HepG2 (cell line): ENCODE measurements at regions not wholly inside any gene's neighbourhood (a gene's known extent, or its start where the extent isn't known, plus 50 kb on each side); places are given as distances from the start of the nearest gene placed in this dataset.

Experiments
- ATAC-seq: fragments of 200-7000 bp; cut with Tn5 transposase; 3 replicates; pipeline ENCODE4 v1.9.1; 2020; ENCODE audit warnings: mild to moderate bottlenecking, moderate library complexity
- BruUV-seq: library from RNA; stranded (reverse); fragments of 400-500 nt; replicated peaks from 2 replicates; lab custom pipeline; 2021; lab: Mats Ljungman, UMichigan
- CTCF ChIA-PET: fragments of 300-600 bp; formaldehyde crosslinking; extraction: SDS; loops from one replicate; lab custom pipeline; 2021; ENCODE audit warnings: low total read pairs, inconsistent platforms, low intra/inter-chr PET ratio; lab: Yijun Ruan, JAX
- POLR2A ChIA-PET: fragments of 350-600 bp; sonication (Branson Sonifier 250); formaldehyde crosslinking; loops from one replicate; lab custom pipeline; 2020; ENCODE audit warnings: antibody characterized with exemption, inconsistent platforms; lab: Yijun Ruan, JAX
- DNase-seq: peaks from one replicate; pipeline ENCODE4 v3.0.0-alpha.2; 2015; ENCODE audit warnings: low spot score
- FAIRE-seq: peaks from 3 replicates; lab custom pipeline; 2011; peaks lifted over from hg19 to GRCh38; lab: Jason Lieb, UNC
- H2AFZ ChIP-seq: one replicate; pipeline ENCODE4 v1.6.1; 2011; ENCODE audit warnings: low read length, inconsistent platforms
- H3K27ac ChIP-seq: fragments of 300-600 bp; 3 replicates; pipeline ENCODE4 v1.8.0; 2011; ENCODE audit warnings: mixed run types, mild to moderate bottlenecking, mixed read lengths, low read length, inconsistent platforms; ENCODE audit not compliant: insufficient read depth; ENCODE audit errors: extremely low read length
- H3K27me3 ChIP-seq, 2 experiments: fragments of 200-600 bp in 1 of 2; 2 replicates in 1 of 2; 3 replicates in 1 of 2; pipeline versions ENCODE4 v1.6.0 to v1.8.0; 2011; ENCODE audit warnings: low read length in 2 of 2, mild to moderate bottlenecking in 2 of 2, moderate library complexity in 2 of 2, inconsistent platforms in 1 of 2; ENCODE audit not compliant: insufficient read depth in 2 of 2, control insufficient read depth in 1 of 2
- H3K36me3 ChIP-seq, 2 experiments: fragments of 200-600 bp in 1 of 2; replicated peaks in 1 of 2; 2 replicates in 1 of 2; 3 replicates in 1 of 2; pipeline versions ENCODE4 v1.5.1 to v1.8.0; 2011; ENCODE audit warnings: low read length in 2 of 2, inconsistent platforms in 1 of 2; ENCODE audit not compliant: insufficient read depth in 2 of 2, control insufficient read depth in 1 of 2
- H3K4me1 ChIP-seq: 2 replicates; pipeline ENCODE4 v1.5.1; 2012; ENCODE audit warnings: low read length, inconsistent platforms; ENCODE audit not compliant: insufficient read depth
- H3K4me2 ChIP-seq: 2 replicates; pipeline ENCODE4 v1.6.0; 2011; ENCODE audit warnings: low read depth, low read length, inconsistent platforms
- H3K4me3 ChIP-seq, 3 experiments: fragments of 200-600 bp in 1 of 3; sonication (generic), shearing (Covaris generic) in 1 of 3; replicated peaks in 1 of 3; 2 replicates each; pipeline ENCODE4 v1.5.1; 2011 to 2016; ENCODE audit warnings: low read length in 3 of 3, inconsistent platforms in 2 of 3, low read depth in 2 of 3, mild to moderate bottlenecking in 2 of 3, control low read depth in 1 of 3, mixed read lengths in 1 of 3; ENCODE audit not compliant: insufficient read depth in 1 of 3
- H3K79me2 ChIP-seq: one replicate; pipeline ENCODE4 v1.6.1; 2011; ENCODE audit warnings: low read length, inconsistent platforms; ENCODE audit not compliant: insufficient read depth
- H3K9ac ChIP-seq: 2 replicates; pipeline ENCODE4 v1.6.0; 2011; ENCODE audit warnings: mild to moderate bottlenecking, low read depth, low read length, inconsistent platforms; ENCODE audit not compliant: insufficient read depth
- H3K9me3 ChIP-seq: 2 replicates; pipeline ENCODE4 v1.5.1; 2012; ENCODE audit warnings: mild to moderate bottlenecking, low read length
- H4K20me1 ChIP-seq: 2 replicates; pipeline ENCODE4 v1.6.0; 2011; ENCODE audit warnings: inconsistent platforms, mild to moderate bottlenecking, low read length, moderate library complexity; ENCODE audit not compliant: insufficient read depth
- ATF7 ChIP-seq, 2 experiments: fragments of 450-650 bp in 1 of 2; sonication (generic) in 1 of 2; formaldehyde crosslinking in 1 of 2; IDR thresholded peaks; 2 replicates each; pipeline versions ENCODE4 v1.4.0 to v1.6.1; 2016 to 2020; ENCODE audit warnings: antibody characterized with exemption in 1 of 2, mild to moderate bottlenecking in 1 of 2, missing genetic modification reagents in 1 of 2
- ATF7-NPFF ChIP-seq: sonication (generic); formaldehyde crosslinking; IDR thresholded peaks from 2 replicates; pipeline ENCODE4 v1.8.1; 2023; ENCODE audit warnings: mild to moderate bottlenecking, low read depth, missing genetic modification reagents, moderate library complexity
- GPN1 ChIP-seq: sonication (generic); formaldehyde crosslinking; IDR thresholded peaks from 2 replicates; pipeline ENCODE4 v1.5.1; 2020; ENCODE audit warnings: missing genetic modification reagents, borderline replicate concordance
- NRL ChIP-seq: sonication (generic); formaldehyde crosslinking; IDR thresholded peaks from 2 replicates; pipeline ENCODE4 v1.5.0; 2020; ENCODE audit warnings: missing genetic modification reagents, mild to moderate bottlenecking, moderate library complexity, borderline replicate concordance
- SNAPC4 ChIP-seq: sonication (generic); formaldehyde crosslinking; IDR thresholded peaks from 2 replicates; pipeline ENCODE4 v1.4.0; 2020; ENCODE audit warnings: mild to moderate bottlenecking, missing genetic modification reagents
- ZFP36 ChIP-seq: fragments of 150-350 bp; IDR thresholded peaks from 2 replicates; pipeline ENCODE4 v1.6.1; 2018; ENCODE audit warnings: borderline replicate concordance, low read length, low read depth; ENCODE audit not compliant: partially characterized antibody
- ZNF205 ChIP-seq: IDR thresholded peaks from 2 replicates; pipeline ENCODE4 v1.6.1; 2018; ENCODE audit warnings: missing biosample characterization, missing genetic modification reagents
- ZNF260 ChIP-seq: sonication (generic); formaldehyde crosslinking; IDR thresholded peaks from 2 replicates; pipeline ENCODE4 v1.4.0; 2020; ENCODE audit warnings: missing genetic modification reagents, low read depth, mild to moderate bottlenecking, borderline replicate concordance
- ZNF703 ChIP-seq: sonication (generic); formaldehyde crosslinking; IDR thresholded peaks from 2 replicates; pipeline ENCODE4 v1.5.1; 2020; ENCODE audit warnings: missing genetic modification reagents, mild to moderate bottlenecking, moderate library complexity, borderline replicate concordance
- ZSCAN20 ChIP-seq: sonication (generic); formaldehyde crosslinking; IDR thresholded peaks from 2 replicates; pipeline ENCODE4 v1.4.0; 2020; ENCODE audit warnings: missing genetic modification reagents, mild to moderate bottlenecking, borderline replicate concordance
- WGBS: methylation state at CpG from one replicate; pipeline ENCODE4 v1.1.6; 2017; ENCODE audit warnings: low lambda C conversion rate; 5-methylcytosine and 5-hydroxymethylcytosine counted together
- in situ Hi-C: cut with HindIII; loops from 2 replicates; pipeline ENCODE4 v1.10.0; 2017; ENCODE audit warnings: low pct_unique_long_range_greater_than_20kb; ENCODE audit not compliant: extremely low pct_ligation_motif_present
- intact Hi-C: fragments of 100-400 bp; cut with micrococcal nuclease; formaldehyde crosslinking; loops from one replicate; pipeline ENCODE4 v1.10.0; 2022; ENCODE audit not compliant: unreplicated experiment
- TF ChIP-seq, protein P1 (sequence below): sonication (generic); formaldehyde crosslinking; IDR thresholded peaks from 2 replicates; pipeline ENCODE4 v1.8.1; 2022; ENCODE audit warnings: low read depth, mild to moderate bottlenecking, missing genetic modification reagents
- TF ChIP-seq, protein P2 (sequence below): sonication (generic); formaldehyde crosslinking; IDR thresholded peaks from 2 replicates; pipeline ENCODE4 v1.4.0; 2020; ENCODE audit warnings: mild to moderate bottlenecking, low read depth, missing genetic modification reagents

DNA sequence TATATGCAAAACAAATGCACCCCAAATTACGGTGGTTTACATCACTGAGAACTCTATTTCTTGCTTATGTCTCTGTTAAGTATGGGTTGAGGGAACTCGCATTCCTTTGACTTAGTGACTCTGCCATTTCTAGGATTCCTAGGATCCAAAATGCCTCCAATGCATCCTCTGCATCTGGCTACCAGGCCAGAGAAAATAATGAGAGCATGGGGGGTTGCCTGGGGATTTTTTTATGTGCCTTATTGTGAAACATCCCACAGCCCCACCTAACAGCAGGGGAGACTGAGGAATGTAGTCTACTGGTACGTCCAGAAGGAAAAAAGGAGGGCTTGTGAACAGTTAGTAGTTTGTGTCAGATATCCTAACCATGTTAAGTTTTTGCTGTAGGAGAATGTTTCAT, 466.0 kb upstream of the ARRDC3 start:
- H3K27ac ChIP-seq = no peak overlapping the region
- no peaks in the 10 kb centered on the region for H3K27me3 ChIP-seq
- WGBS = 2% methylated on average over 3 of the region's 3 CpGs
- H3K79me2 ChIP-seq = no peaks in the 10 kb centered on the region
- no peaks in the 10 kb centered on the region for H3K4me1 ChIP-seq
- no peak overlapping the region for H3K4me2 ChIP-seq
- H3K9me3 ChIP-seq = no peaks in the 10 kb centered on the region
- intact Hi-C loops = no loop called here
- no peak for FAIRE-seq
- H3K4me3 ChIP-seq = no peak overlapping the region
- CTCF ChIA-PET = no interaction called here
- H3K9ac ChIP-seq = no peak overlapping the region
- no peaks in the 10 kb centered on the region for H4K20me1 ChIP-seq
- H3K36me3 ChIP-seq = no peaks in the 10 kb centered on the region
- no peak for DNase-seq
- POLR2A ChIA-PET = no interaction called here
- H2AFZ ChIP-seq = no peak overlapping the region
- BruUV-seq = no TSS peak
- in situ Hi-C loops = no loop called here
- TF ChIP-seq ZSCAN20 (no peak), NRL (CRISPR knock-in tag) (no peak), ZNF205 (CRISPR knock-in tag) (no peak), ZNF703 (no peak), ATF7 (IDR thresholded peaks at IDR 0.05) (no peak), ATF7 (CRISPR knock-in tag; IDR thresholded peaks at IDR 0.05) (no peak), ZFP36 (no peak), ZNF260 (no peak), GPN1 (CRISPR knock-in tag) (no peak), ATF7-NPFF (no peak), SNAPC4 (no peak)
- TF ChIP-seq, protein P1, sequence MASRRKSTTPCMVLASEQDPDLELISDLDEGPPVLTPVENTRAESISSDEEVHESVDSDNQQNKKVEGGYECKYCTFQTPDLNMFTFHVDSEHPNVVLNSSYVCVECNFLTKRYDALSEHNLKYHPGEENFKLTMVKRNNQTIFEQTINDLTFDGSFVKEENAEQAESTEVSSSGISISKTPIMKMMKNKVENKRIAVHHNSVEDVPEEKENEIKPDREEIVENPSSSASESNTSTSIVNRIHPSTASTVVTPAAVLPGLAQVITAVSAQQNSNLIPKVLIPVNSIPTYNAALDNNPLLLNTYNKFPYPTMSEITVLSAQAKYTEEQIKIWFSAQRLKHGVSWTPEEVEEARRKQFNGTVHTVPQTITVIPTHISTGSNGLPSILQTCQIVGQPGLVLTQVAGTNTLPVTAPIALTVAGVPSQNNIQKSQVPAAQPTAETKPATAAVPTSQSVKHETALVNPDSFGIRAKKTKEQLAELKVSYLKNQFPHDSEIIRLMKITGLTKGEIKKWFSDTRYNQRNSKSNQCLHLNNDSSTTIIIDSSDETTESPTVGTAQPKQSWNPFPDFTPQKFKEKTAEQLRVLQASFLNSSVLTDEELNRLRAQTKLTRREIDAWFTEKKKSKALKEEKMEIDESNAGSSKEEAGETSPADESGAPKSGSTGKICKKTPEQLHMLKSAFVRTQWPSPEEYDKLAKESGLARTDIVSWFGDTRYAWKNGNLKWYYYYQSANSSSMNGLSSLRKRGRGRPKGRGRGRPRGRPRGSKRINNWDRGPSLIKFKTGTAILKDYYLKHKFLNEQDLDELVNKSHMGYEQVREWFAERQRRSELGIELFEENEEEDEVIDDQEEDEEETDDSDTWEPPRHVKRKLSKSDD = no peak
- TF ChIP-seq, protein P2, sequence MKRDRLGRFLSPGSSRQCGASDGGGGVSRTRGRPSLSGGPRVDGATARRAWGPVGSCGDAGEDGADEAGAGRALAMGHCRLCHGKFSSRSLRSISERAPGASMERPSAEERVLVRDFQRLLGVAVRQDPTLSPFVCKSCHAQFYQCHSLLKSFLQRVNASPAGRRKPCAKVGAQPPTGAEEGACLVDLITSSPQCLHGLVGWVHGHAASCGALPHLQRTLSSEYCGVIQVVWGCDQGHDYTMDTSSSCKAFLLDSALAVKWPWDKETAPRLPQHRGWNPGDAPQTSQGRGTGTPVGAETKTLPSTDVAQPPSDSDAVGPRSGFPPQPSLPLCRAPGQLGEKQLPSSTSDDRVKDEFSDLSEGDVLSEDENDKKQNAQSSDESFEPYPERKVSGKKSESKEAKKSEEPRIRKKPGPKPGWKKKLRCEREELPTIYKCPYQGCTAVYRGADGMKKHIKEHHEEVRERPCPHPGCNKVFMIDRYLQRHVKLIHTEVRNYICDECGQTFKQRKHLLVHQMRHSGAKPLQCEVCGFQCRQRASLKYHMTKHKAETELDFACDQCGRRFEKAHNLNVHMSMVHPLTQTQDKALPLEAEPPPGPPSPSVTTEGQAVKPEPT (CRISPR knock-in tag) = no peak
- TF ChIP-seq, all 625 proteins: peak for 0
- no peak for ATAC-seq
